ENCODE measurements at regions not wholly inside any gene's neighbourhood (a gene's known extent, or its start where the extent isn't known, plus 50 kb on each side); places are given as distances from the start of the nearest gene placed in this dataset.

DNA sequence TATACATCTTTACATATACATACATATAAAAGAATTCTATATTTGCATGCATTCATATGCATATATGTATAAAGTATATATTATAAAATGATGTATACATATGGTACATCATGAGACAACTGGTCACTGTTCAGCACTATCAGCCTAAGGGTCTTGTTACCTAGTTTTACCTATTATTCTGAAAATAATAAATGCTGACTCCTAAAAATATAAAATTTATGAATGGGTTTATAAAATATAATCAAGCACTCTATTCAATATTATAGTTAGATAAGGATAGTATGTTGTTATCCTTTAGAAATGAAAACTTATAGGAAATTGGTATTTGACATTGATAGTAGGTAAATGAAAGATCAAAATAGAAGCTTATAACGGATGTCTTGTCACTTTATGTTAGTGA, 324.2 kb downstream of the GBA3 start:
- no peaks in the 10 kb centered on the region for H3K36me3 ChIP-seq (replicated peaks)
- no peaks in the 10 kb centered on the region for H3K27me3 ChIP-seq (ENCODE audit: low read depth)
- no peaks in the 10 kb centered on the region for H3K9me3 ChIP-seq
- DNase-seq (ENCODE audit: low spot score in 2 of 2), result no peak
- in situ Hi-C loops (cut with MboI; ENCODE audit: low sequenced_read_pairs), result no loop called here
- H3K4me3 ChIP-seq, result no peak overlapping the region
- no peaks in the 10 kb centered on the region for H3K4me1 ChIP-seq

DNA sequence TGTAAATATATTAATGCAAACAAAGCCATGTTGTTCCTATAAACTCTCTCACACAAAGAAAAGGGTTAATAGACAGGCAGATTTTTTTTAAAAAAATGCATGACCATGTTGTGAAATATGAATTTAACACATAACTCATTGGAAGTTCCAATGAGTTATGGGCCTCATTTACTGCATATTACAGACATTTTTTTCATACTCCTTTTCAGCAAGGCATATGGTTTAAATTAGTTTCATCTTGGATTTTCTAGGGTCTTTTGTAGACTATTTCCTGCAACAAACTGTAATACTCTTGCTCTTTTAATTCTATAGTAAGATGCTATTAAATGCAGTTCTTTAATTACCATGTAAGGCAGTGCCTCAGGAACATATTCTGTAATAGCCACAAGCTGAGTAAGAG, 323.1 kb downstream of the GBA3 start:
- H3K36me3 ChIP-seq (replicated peaks), result no peaks in the 10 kb centered on the region
- H3K4me3 ChIP-seq, result no peak overlapping the region
- in situ Hi-C loops (cut with MboI; ENCODE audit: low sequenced_read_pairs), result no loop called here
- DNase-seq (ENCODE audit: low spot score in 2 of 2), result no peak
- H3K4me1 ChIP-seq, result no peaks in the 10 kb centered on the region
- no peaks in the 10 kb centered on the region for H3K9me3 ChIP-seq
- no peaks in the 10 kb centered on the region for H3K27me3 ChIP-seq (ENCODE audit: low read depth)

DNA sequence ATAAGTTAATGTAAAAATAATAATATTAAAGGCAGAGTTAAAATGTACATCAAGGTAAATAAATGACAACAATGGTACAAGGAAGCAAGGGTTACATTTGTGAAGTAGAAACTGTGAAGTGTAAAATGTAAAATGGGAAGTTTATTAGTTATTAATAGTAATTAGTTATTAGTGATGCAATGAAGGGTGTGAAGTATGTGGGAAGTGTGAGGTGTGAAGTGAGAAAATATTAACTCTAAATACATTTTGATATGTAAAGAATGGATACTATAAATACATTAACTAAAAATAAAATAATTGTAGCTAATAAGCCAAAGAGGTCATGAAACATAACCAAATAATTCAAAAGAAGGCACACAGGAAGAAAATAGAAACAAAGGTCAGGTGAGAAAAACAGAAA, 316.4 kb downstream of the GBA3 start:
- no peak for DNase-seq (ENCODE audit: low spot score in 2 of 2)
- H3K27me3 ChIP-seq (ENCODE audit: low read depth), result no peaks in the 10 kb centered on the region
- H3K9me3 ChIP-seq, result no peaks in the 10 kb centered on the region
- in situ Hi-C loops (cut with MboI; ENCODE audit: low sequenced_read_pairs), result no loop called here
- no peak overlapping the region for H3K4me3 ChIP-seq
- no peaks in the 10 kb centered on the region for H3K36me3 ChIP-seq (replicated peaks)
- no peaks in the 10 kb centered on the region for H3K4me1 ChIP-seq

DNA sequence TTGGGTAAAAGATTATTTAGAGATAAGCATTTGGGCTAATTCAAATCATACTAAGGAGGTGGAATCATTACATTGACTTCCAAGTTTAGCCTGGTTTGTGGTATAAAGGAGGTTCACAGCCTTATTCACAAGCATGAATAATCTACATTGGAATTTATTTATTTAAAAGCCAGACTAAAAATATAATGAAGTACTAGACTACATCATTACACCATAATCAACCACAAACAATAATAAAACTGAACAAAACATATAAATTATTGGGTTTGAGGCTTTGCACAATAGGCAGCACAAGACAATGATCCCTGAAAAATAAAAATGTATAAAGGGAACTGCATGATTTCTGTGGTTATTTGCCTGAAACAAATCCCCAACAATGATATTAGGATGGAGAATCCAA, 314.0 kb downstream of the GBA3 start:
- in situ Hi-C loops (cut with MboI; ENCODE audit: low sequenced_read_pairs), result no loop called here
- no peak for DNase-seq (ENCODE audit: low spot score in 2 of 2)
- Histone ChIP-seq H3K9me3 (no peaks in the 10 kb centered on the region), H3K4me3 (no peak overlapping the region), H3K27me3 (ENCODE audit: low read depth) (no peaks in the 10 kb centered on the region), H3K4me1 (no peaks in the 10 kb centered on the region), H3K36me3 (replicated peaks) (no peaks in the 10 kb centered on the region)

DNA sequence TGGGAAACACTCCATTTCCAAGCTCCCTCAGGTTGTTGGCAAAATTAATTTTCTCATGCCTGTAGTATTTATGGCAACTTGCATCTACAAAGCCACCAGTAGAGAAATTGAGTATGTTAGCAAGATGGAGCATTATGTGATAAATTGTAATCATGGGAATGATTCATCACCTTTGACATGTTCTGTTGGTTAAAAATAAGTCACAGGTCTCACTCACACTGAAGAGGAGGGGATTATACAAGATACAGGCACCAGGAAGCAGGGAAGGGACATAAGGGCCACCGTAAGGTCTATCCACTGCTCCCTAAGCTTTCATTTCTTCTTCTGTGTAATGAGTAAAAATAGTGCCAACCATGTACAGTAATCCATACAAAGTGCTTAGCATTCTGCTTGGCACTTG, 313.0 kb downstream of the GBA3 start:
- Histone ChIP-seq H3K27me3 (ENCODE audit: low read depth) (no peaks in the 10 kb centered on the region), H3K4me1 (no peaks in the 10 kb centered on the region), H3K36me3 (replicated peaks) (no peaks in the 10 kb centered on the region), H3K4me3 (no peak overlapping the region), H3K9me3 (no peaks in the 10 kb centered on the region)
- DNase-seq (ENCODE audit: low spot score in 2 of 2), result no peak
- in situ Hi-C loops (cut with MboI; ENCODE audit: low sequenced_read_pairs), result no loop called here

DNA sequence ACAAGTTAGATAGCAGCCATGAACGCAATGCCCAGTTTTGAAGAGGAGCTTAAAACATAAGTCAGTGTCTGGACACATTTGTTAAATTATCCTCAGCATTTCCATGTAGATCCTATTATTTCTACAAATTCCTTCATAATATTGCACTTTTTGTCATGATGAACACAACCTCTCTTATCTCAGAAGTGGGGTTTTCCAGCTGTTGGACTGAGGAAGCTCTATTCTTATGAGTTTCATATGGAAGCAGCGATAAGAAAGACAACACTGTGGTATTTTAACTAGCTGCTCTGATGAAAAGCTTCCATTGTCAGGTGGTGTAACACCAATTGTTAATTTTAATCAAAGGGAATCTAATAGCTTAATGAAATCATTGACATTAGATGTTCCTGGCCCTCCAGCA, 308.7 kb downstream of the GBA3 start:
- Histone ChIP-seq H3K4me3 (no peak overlapping the region), H3K27me3 (ENCODE audit: low read depth) (no peaks in the 10 kb centered on the region), H3K9me3 (no peaks in the 10 kb centered on the region; the same call in 1 of the 2 replicates), H3K36me3 (replicated peaks) (no peaks in the 10 kb centered on the region), H3K4me1 (no peaks in the 10 kb centered on the region)
- in situ Hi-C loops (cut with MboI; ENCODE audit: low sequenced_read_pairs), result no loop called here
- DNase-seq (ENCODE audit: low spot score in 2 of 2), result no peak

DNA sequence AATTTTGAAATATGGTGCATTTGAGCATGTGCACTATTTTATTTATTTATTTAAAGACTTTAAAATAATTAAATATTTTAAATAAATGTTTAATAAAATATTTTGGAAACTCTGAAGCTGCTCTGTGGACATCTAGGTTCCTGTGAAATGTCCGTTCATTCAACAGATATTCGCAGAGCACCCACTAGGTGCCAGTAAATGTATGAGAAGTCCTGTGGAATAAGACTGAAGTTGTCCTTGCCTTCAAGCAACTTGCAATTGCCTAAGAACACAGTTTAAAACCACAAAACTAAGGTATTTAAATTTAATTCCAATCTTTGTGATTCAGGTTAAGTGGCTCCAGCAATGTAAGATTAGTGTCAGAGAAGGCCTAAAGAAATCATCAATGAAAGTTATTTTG, 306.7 kb downstream of the GBA3 start:
- H3K4me1 ChIP-seq, result no peaks in the 10 kb centered on the region

DNA sequence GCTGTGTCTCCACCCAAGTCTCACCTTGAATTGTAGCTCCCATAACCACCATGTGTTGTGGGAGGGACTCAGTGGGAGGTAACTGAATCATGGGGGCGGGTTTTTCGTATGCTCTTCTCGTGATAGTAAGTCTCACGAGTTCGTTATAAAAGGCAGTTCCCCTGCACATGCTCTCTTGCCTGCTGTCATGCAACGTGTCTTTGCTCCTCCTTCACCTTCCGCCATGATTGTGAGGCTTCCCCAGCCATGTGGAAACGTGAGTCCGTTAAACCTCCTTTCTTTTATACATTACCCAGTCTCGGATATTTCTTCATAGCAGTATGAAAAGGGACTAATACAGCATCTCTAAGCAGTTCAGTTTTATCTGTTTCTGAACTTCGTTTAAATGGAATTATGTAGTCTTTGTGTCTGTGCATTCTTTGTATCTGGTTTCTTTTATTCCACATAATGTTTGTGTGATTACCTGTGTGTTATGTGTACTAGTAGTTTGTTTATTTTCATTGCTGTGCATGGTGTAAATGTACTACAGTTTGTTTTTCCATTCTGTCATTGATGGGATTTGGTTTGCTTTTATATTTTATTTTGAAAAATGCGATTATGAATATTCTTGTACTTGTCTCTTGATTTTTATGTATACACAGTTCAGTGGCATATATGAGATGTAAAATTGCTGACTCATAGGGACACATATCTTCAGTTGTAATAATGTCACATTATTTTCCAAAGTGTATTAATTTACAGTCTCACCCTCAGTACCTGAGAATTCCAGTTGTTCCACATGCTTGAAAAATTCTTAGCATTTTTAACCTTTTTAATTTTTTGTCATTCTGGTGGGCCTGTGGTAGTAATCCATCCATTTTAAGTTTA, 304.9 kb downstream of the GBA3 start:
- no peaks in the 10 kb centered on the region for H3K4me1 ChIP-seq
- H3K9me3 ChIP-seq, result no peaks in the 10 kb centered on the region; the same call in 1 of the 2 replicates
- in situ Hi-C loops (cut with MboI; ENCODE audit: low sequenced_read_pairs), result no loop called here
- no peaks in the 10 kb centered on the region for H3K36me3 ChIP-seq (replicated peaks)
- no peak overlapping the region for H3K4me3 ChIP-seq
- H3K27me3 ChIP-seq (ENCODE audit: low read depth), result no peaks in the 10 kb centered on the region
- no peak for DNase-seq (ENCODE audit: low spot score in 2 of 2)

More for the DNA sequence above, 306.7 kb downstream of the GBA3 start:
- in situ Hi-C loops (cut with MboI; ENCODE audit: low sequenced_read_pairs), result no loop called here
- no peaks in the 10 kb centered on the region for H3K27me3 ChIP-seq (ENCODE audit: low read depth)
- no peaks in the 10 kb centered on the region for H3K36me3 ChIP-seq (replicated peaks)
- no peaks in the 10 kb centered on the region; the same call in 1 of the 2 replicates for H3K9me3 ChIP-seq
- DNase-seq (ENCODE audit: low spot score in 2 of 2), result no peak
- H3K4me3 ChIP-seq, result no peak overlapping the region

DNA sequence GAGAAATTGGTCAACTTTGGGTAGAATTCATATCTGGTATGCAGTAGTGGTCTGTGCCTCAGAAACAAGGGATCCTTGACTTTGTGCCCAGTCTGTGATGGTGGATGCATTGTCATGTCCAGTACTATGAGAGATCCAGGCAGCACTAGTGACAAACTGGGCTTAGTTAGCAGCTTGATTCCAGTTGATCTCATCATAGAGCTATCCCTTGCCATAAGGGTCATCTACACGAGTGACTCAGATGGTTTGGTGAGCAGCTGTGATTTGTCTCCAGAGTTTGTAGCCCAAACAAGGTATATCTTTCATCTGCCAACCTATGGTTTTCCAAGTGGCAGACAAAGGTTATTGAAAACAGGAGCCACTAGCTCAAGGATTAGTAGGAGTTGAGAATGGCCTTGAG, 298.8 kb downstream of the GBA3 start:
- DNase-seq (ENCODE audit: low spot score in 2 of 2), result no peak
- Histone ChIP-seq H3K27me3 (ENCODE audit: low read depth) (no peaks in the 10 kb centered on the region; the same call in 1 of the 2 replicates), H3K36me3 (replicated peaks) (no peaks in the 10 kb centered on the region), H3K4me1 (no peaks in the 10 kb centered on the region), H3K4me3 (no peak overlapping the region), H3K9me3 (no peaks in the 10 kb centered on the region)
- in situ Hi-C loops (cut with MboI; ENCODE audit: low sequenced_read_pairs), result no loop called here

DNA sequence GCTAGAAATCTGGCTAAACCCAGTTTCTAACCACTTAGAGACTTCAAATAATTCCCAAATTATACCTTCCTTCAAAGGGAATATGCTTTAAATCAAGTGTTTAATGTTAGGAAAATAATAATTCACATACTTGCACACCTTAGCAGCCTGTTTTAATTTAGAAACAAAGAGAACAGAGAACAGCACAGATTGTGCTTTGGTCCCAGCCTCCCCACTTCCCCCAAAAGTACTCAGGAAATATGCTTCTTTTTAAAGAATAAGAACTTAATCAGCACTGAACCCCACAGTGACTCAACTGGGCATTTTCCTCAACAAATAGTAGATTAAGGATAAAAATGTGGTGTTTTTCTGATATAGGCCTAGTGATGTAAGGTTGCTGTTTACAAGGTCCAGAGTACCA, 295.8 kb downstream of the GBA3 start:
- no peaks in the 10 kb centered on the region for H3K36me3 ChIP-seq (replicated peaks)
- DNase-seq (ENCODE audit: low spot score in 2 of 2), result no peak
- H3K4me3 ChIP-seq, result no peak overlapping the region
- in situ Hi-C loops (cut with MboI; ENCODE audit: low sequenced_read_pairs), result no loop called here
- H3K4me1 ChIP-seq, result no peaks in the 10 kb centered on the region
- H3K9me3 ChIP-seq, result no peaks in the 10 kb centered on the region
- no peaks in the 10 kb centered on the region; the same call in 1 of the 2 replicates for H3K27me3 ChIP-seq (ENCODE audit: low read depth)

DNA sequence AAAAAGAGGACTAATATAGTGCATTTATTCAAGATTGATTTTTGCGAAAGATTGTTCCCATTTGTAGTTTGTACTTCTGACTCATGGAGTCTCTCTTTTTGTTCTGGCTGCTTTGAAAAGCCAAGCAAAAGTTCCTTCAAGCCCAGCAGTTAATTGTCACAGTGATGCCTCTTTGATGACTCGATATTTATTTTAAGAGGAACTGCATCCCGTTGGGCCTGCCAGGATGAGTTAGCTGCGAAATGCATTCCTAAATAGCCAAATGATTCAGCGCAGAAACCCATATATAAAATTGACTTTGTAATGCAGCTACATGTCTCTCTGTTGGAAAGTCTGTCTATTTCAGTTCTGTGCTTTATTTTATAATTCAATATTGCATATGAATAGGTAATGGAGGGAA, 295.1 kb downstream of the GBA3 start:
- Histone ChIP-seq H3K27me3 (ENCODE audit: low read depth) (no peaks in the 10 kb centered on the region; the same call in 1 of the 2 replicates), H3K9me3 (no peaks in the 10 kb centered on the region)
- in situ Hi-C loops (cut with MboI; ENCODE audit: low sequenced_read_pairs), result no loop called here

DNA sequence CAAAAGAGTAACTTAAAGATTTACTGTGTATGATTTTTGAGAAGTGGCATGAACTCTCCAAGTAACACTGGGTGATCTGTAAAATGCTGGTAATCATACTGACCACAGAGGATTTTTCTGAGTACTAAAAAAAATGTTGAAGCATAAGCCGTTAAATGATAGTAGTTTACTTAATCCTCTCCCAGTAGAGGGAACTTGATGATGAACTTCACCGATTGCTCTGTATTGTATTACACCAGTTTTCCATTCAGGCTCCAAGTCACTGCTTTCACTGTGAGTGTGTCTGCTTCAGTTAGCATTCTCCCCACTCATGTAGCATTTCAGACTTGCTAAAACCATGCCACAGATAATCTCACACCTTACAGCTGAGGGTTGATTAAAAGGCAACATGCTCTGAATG, 294.1 kb downstream of the GBA3 start:
- Histone ChIP-seq H3K27me3 (ENCODE audit: low read depth) (no peaks in the 10 kb centered on the region; the same call in 1 of the 2 replicates), H3K4me1 (no peaks in the 10 kb centered on the region), H3K4me3 (no peak overlapping the region), H3K9me3 (no peaks in the 10 kb centered on the region), H3K36me3 (replicated peaks) (no peaks in the 10 kb centered on the region)
- no peak for DNase-seq (ENCODE audit: low spot score in 2 of 2)
- in situ Hi-C loops (cut with MboI; ENCODE audit: low sequenced_read_pairs), result no loop called here

More for the DNA sequence above, 295.1 kb downstream of the GBA3 start:
- H3K4me3 ChIP-seq, result no peak overlapping the region
- H3K4me1 ChIP-seq, result no peaks in the 10 kb centered on the region
- no peaks in the 10 kb centered on the region for H3K36me3 ChIP-seq (replicated peaks)
- no peak for DNase-seq (ENCODE audit: low spot score in 2 of 2)

DNA sequence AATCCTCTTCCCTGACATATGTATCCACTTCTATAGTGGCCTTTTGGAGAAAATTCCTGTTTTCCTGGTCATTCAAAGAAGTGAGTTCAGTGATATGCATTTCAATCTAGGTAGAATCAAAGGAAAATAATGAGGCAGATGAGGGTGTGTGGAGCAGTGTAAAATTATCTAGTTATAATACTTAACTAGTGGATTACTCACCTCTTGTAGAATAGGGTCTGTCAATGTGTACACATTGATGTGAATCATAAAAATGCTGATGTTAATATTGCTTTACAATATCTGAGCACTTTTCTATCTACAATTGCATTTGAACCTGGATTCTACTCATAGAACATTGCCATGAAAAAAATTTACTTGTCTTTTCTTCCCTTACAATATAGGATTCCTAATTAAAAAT, 293.5 kb downstream of the GBA3 start:
- no peaks in the 10 kb centered on the region for H3K9me3 ChIP-seq
- no peaks in the 10 kb centered on the region for H3K36me3 ChIP-seq (replicated peaks)
- in situ Hi-C loops (cut with MboI; ENCODE audit: low sequenced_read_pairs), result no loop called here
- no peak for DNase-seq (ENCODE audit: low spot score in 2 of 2)
- no peaks in the 10 kb centered on the region; the same call in 1 of the 2 replicates for H3K27me3 ChIP-seq (ENCODE audit: low read depth)
- no peaks in the 10 kb centered on the region for H3K4me1 ChIP-seq
- H3K4me3 ChIP-seq, result no peak overlapping the region

DNA sequence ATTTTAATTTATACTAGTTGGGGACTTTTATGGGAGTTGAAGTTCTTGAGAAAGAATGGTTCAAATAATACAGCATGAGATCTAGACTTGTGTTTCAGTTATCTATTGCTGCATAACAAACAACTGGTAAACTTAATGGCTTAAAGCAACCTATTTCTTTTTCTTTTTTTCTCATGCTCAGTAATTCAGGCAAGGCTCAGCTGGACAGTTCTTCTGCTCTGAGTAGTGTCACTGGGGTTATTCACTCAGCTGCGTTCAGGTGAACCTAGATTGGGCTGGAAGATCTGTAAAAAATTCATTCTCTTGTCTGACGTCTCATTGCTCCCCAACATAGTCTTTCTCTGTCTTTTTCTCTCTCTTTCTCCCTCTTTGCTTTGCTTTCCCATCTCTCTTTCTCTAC, 291.7 kb downstream of the GBA3 start:
- Histone ChIP-seq H3K4me3 (no peak overlapping the region), H3K9me3 (no peaks in the 10 kb centered on the region), H3K27me3 (ENCODE audit: low read depth) (no peaks in the 10 kb centered on the region; the same call in 1 of the 2 replicates), H3K4me1 (no peaks in the 10 kb centered on the region), H3K36me3 (replicated peaks) (no peaks in the 10 kb centered on the region)
- in situ Hi-C loops (cut with MboI; ENCODE audit: low sequenced_read_pairs), result no loop called here
- no peak for DNase-seq (ENCODE audit: low spot score in 2 of 2)
